ENCODE measurements at regions not wholly inside any gene's neighbourhood (a gene's known extent, or its start where the extent isn't known, plus 50 kb on each side); places are given as distances from the start of the nearest gene placed in this dataset.

- H3K27ac ChIP-seq (ENCODE audit: insufficient read depth in 1 of 2, low read depth in 1 of 2, low read length in 2 of 2, poor library complexity in 1 of 2, severe bottlenecking in 2 of 2), result no peak overlapping the region
- ChIA-PET POLR2A (no interaction called here), CTCF (interaction anchor here (1.2 to 1.6 kb wide), 2 partner anchors 95 to 116 kb away, joined by 3 to 6 read pairs; no protein-coding TSS in a partner anchor)
- H3K36me3 ChIP-seq (ENCODE audit: control insufficient read depth in 4 of 4, insufficient read depth in 4 of 4, low read length in 3 of 4), result no peaks in the 10 kb centered on the region
- no peak for DNase-seq
- 100% methylated on average over 5 of the region's 5 CpGs for WGBS (ENCODE audit: insufficient coverage)
- peaks cover 0 to 3% (median 0%) of the 10 kb centered on the region in 5 experiments for H3K27me3 ChIP-seq (replicated peaks in 2 of 5; ENCODE audit: control insufficient read depth in 4 of 5, insufficient read depth in 5 of 5, low read length in 4 of 5)
- no peaks in the 10 kb centered on the region for H3K4me1 ChIP-seq (ENCODE audit: control extremely low read depth in 1 of 4, control insufficient read depth in 4 of 4, insufficient read depth in 4 of 4, low read length in 3 of 4)
- no peak overlapping the region for H3K4me3 ChIP-seq (ENCODE audit: control insufficient read depth in 1 of 7, extremely low read depth in 1 of 7, insufficient read depth in 4 of 7, low read depth in 2 of 7, low read length in 6 of 7)
- no peaks in the 10 kb centered on the region for H3K9me3 ChIP-seq (ENCODE audit: control extremely low read depth in 1 of 5, control insufficient read depth in 4 of 5, insufficient read depth in 2 of 5, low read depth in 1 of 5, low read length in 4 of 5)
Observed at GRCh38 chr4:17352357-17352756, 159.5 kb downstream of the QDPR start.

DNA sequence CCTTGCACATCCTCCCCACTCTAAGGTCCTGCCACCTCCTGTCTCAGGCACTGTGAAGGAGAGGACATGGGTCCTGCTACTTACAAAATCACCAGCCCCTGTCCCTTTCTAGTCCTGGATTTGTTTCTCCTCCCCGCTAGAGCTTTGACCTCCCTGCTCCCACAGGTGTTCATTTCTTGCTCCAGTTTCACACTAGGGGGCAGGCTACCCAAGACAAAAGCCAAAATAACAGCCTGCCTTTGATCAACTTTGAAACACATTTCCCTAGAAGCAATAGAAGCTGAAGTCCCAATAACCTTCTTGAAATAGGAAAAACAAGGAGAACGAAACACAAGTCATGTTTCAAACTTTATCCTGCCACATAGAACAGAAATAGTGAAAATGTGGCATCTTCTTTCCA lies 164.4 kb downstream of the QDPR start:
- no peak overlapping the region for H3K27ac ChIP-seq (ENCODE audit: insufficient read depth in 1 of 2, low read depth in 1 of 2, low read length in 2 of 2, poor library complexity in 1 of 2, severe bottlenecking in 2 of 2)
- no peaks in the 10 kb centered on the region for H3K36me3 ChIP-seq (ENCODE audit: control insufficient read depth in 4 of 4, insufficient read depth in 4 of 4, low read length in 3 of 4)
- CTCF ChIA-PET, result interaction anchor here (1.2 to 5.2 kb wide), 7 partner anchors 11 to 128 kb away, joined by 3 to 29 read pairs (median 7); no protein-coding TSS in a partner anchor
- H3K4me1 ChIP-seq (ENCODE audit: control extremely low read depth in 1 of 4, control insufficient read depth in 4 of 4, insufficient read depth in 4 of 4, low read length in 3 of 4), result no peaks in the 10 kb centered on the region
- H3K9me3 ChIP-seq (ENCODE audit: control extremely low read depth in 1 of 5, control insufficient read depth in 4 of 5, insufficient read depth in 2 of 5, low read depth in 1 of 5, low read length in 4 of 5), result no peaks in the 10 kb centered on the region
- no peak overlapping the region for H3K4me3 ChIP-seq (ENCODE audit: control insufficient read depth in 1 of 7, extremely low read depth in 1 of 7, insufficient read depth in 4 of 7, low read depth in 2 of 7, low read length in 6 of 7)
- DNase-seq, result peak; percentile 27 to 54 (median 45)
- WGBS (ENCODE audit: insufficient coverage), result 75% methylated on average over 1 of the region's 2 CpGs
- H3K27me3 ChIP-seq (replicated peaks in 2 of 5; ENCODE audit: control insufficient read depth in 4 of 5, insufficient read depth in 5 of 5, low read length in 4 of 5), result no peaks in the 10 kb centered on the region
- POLR2A ChIA-PET, result no interaction called here

- Histone ChIP-seq H3K4me1 (ENCODE audit: control extremely low read depth in 1 of 4, control insufficient read depth in 4 of 4, insufficient read depth in 4 of 4, low read length in 3 of 4) (no peaks in the 10 kb centered on the region), H3K36me3 (ENCODE audit: control insufficient read depth in 4 of 4, insufficient read depth in 4 of 4, low read length in 3 of 4) (no peaks in the 10 kb centered on the region), H3K9me3 (ENCODE audit: control extremely low read depth in 1 of 5, control insufficient read depth in 4 of 5, insufficient read depth in 2 of 5, low read depth in 1 of 5, low read length in 4 of 5) (no peaks in the 10 kb centered on the region), H3K4me3 (ENCODE audit: control insufficient read depth in 1 of 7, extremely low read depth in 1 of 7, insufficient read depth in 4 of 7, low read depth in 2 of 7, low read length in 6 of 7) (no peak overlapping the region), H3K27me3 (replicated peaks in 2 of 5; ENCODE audit: control insufficient read depth in 4 of 5, insufficient read depth in 5 of 5, low read length in 4 of 5) (no peaks in the 10 kb centered on the region), H3K27ac (ENCODE audit: insufficient read depth in 1 of 2, low read depth in 1 of 2, low read length in 2 of 2, poor library complexity in 1 of 2, severe bottlenecking in 2 of 2) (no peak overlapping the region)
- 100% methylated on average over 1 of the region's 2 CpGs for WGBS (ENCODE audit: insufficient coverage)
- POLR2A ChIA-PET, result no interaction called here
- CTCF ChIA-PET, result no interaction called here
- DNase-seq, result no peak
Observed at GRCh38 chr4:17339376-17339775, 172.5 kb downstream of the QDPR start.

DNA sequence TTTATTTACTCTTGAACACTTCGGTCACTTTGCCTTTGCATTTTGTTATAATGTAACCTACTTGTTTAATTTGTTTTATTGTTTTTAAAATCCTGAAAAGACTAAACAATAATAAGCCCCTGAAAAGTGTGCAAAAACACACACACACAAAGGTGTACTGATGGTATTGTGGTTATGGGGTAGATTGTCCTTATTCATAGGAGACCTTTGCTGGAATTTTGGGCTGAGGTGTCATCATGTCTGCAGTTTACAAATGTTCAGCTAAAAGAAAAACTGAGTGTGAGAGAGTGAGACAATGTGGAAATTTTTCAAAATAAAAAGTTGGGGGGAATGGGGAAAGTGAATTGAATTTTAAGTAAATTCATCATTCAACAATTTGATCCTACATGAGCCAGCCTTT lies 174.9 kb downstream of the QDPR start:
- Histone ChIP-seq H3K4me1 (ENCODE audit: control extremely low read depth in 1 of 4, control insufficient read depth in 4 of 4, insufficient read depth in 4 of 4, low read length in 3 of 4) (no peaks in the 10 kb centered on the region), H3K4me3 (ENCODE audit: control insufficient read depth in 1 of 7, extremely low read depth in 1 of 7, insufficient read depth in 4 of 7, low read depth in 2 of 7, low read length in 6 of 7) (no peak overlapping the region), H3K27me3 (replicated peaks in 2 of 5; ENCODE audit: control insufficient read depth in 4 of 5, insufficient read depth in 5 of 5, low read length in 4 of 5) (no peaks in the 10 kb centered on the region), H3K9me3 (ENCODE audit: control extremely low read depth in 1 of 5, control insufficient read depth in 4 of 5, insufficient read depth in 2 of 5, low read depth in 1 of 5, low read length in 4 of 5) (no peaks in the 10 kb centered on the region), H3K36me3 (ENCODE audit: control insufficient read depth in 4 of 4, insufficient read depth in 4 of 4, low read length in 3 of 4) (no peaks in the 10 kb centered on the region), H3K27ac (ENCODE audit: insufficient read depth in 1 of 2, low read depth in 1 of 2, low read length in 2 of 2, poor library complexity in 1 of 2, severe bottlenecking in 2 of 2) (no peak overlapping the region)
- POLR2A ChIA-PET, result no interaction called here
- WGBS (ENCODE audit: insufficient coverage), result no CpG with 5 or more reads among the region's 1 CpG
- DNase-seq, result no peak
- CTCF ChIA-PET, result interaction anchor here (0.8 to 1.4 kb wide), 2 partner anchors 13 to 130 kb away, joined by 3 to 6 read pairs; no protein-coding TSS in a partner anchor

DNA sequence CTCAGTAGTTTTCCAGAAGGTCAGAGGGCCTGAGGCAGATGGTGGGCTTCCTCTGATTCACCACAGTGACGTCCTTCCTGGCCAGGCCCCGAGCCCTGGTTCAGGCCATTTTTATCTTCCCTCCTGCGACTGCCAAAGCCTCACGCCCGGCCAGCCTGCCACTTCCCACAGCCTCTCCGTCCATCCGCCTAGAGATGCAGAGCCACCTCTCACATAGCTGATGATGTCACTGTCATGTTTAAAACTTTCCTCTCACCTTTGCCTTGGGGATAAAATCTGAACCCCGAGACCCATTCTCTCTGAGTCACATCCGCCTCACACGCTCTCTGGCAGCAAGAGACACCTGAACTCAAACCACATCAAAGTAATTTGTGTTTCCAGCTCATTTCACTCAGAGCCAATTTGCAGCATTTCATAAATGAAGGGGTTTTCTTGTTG lies 175.3 kb downstream of the QDPR start:
- ChIA-PET POLR2A (no interaction called here), CTCF (no interaction called here)
- 86% methylated on average over 10 of the region's 10 CpGs for WGBS (ENCODE audit: insufficient coverage)
- Histone ChIP-seq H3K27ac (ENCODE audit: insufficient read depth in 1 of 2, low read depth in 1 of 2, low read length in 2 of 2, poor library complexity in 1 of 2, severe bottlenecking in 2 of 2) (no peak overlapping the region), H3K36me3 (ENCODE audit: control insufficient read depth in 4 of 4, insufficient read depth in 4 of 4, low read length in 3 of 4) (no peaks in the 10 kb centered on the region), H3K27me3 (replicated peaks in 2 of 5; ENCODE audit: control insufficient read depth in 4 of 5, insufficient read depth in 5 of 5, low read length in 4 of 5) (no peaks in the 10 kb centered on the region), H3K4me3 (ENCODE audit: control insufficient read depth in 1 of 7, extremely low read depth in 1 of 7, insufficient read depth in 4 of 7, low read depth in 2 of 7, low read length in 6 of 7) (no peak overlapping the region), H3K4me1 (ENCODE audit: control extremely low read depth in 1 of 4, control insufficient read depth in 4 of 4, insufficient read depth in 4 of 4, low read length in 3 of 4) (no peaks in the 10 kb centered on the region), H3K9me3 (ENCODE audit: control extremely low read depth in 1 of 5, control insufficient read depth in 4 of 5, insufficient read depth in 2 of 5, low read depth in 1 of 5, low read length in 4 of 5) (no peaks in the 10 kb centered on the region)
- no peak for DNase-seq

DNA sequence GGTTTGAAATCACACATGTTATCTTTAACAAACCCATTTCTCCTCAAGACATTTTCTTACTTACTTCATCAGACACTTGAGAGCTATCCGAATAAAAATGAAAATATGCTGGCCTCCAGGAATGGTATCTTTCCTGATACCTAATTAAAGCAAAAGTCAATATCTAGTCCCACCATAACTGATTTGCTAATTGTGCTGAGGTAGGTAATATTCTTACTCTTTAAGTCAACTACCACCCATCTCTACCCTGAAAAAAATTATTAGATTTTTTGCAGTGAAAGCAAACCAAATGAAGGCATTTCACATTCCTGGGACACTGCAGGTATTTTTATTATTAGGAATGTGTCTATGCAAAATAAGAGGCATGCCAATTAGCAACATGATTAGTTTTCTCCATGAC lies 175.8 kb downstream of the QDPR start:
- no peaks in the 10 kb centered on the region for H3K27me3 ChIP-seq (replicated peaks in 2 of 5; ENCODE audit: control insufficient read depth in 4 of 5, insufficient read depth in 5 of 5, low read length in 4 of 5)
- ChIA-PET POLR2A (no interaction called here), CTCF (no interaction called here)
- no peak for DNase-seq
- no peaks in the 10 kb centered on the region for H3K4me1 ChIP-seq (ENCODE audit: control extremely low read depth in 1 of 4, control insufficient read depth in 4 of 4, insufficient read depth in 4 of 4, low read length in 3 of 4)
- WGBS (ENCODE audit: insufficient coverage), result no CpG with 5 or more reads among the region's 1 CpG
- no peaks in the 10 kb centered on the region for H3K9me3 ChIP-seq (ENCODE audit: control extremely low read depth in 1 of 5, control insufficient read depth in 4 of 5, insufficient read depth in 2 of 5, low read depth in 1 of 5, low read length in 4 of 5)
- H3K27ac ChIP-seq (ENCODE audit: insufficient read depth in 1 of 2, low read depth in 1 of 2, low read length in 2 of 2, poor library complexity in 1 of 2, severe bottlenecking in 2 of 2), result no peak overlapping the region
- no peak overlapping the region for H3K4me3 ChIP-seq (ENCODE audit: control insufficient read depth in 1 of 7, extremely low read depth in 1 of 7, insufficient read depth in 4 of 7, low read depth in 2 of 7, low read length in 6 of 7)
- H3K36me3 ChIP-seq (ENCODE audit: control insufficient read depth in 4 of 4, insufficient read depth in 4 of 4, low read length in 3 of 4), result no peaks in the 10 kb centered on the region

GRCh38 chr4:17335371-17335770 lies 176.5 kb downstream of the QDPR start:
- no peaks in the 10 kb centered on the region for H3K36me3 ChIP-seq (ENCODE audit: control insufficient read depth in 4 of 4, insufficient read depth in 4 of 4, low read length in 3 of 4)
- no peaks in the 10 kb centered on the region for H3K4me1 ChIP-seq (ENCODE audit: control extremely low read depth in 1 of 4, control insufficient read depth in 4 of 4, insufficient read depth in 4 of 4, low read length in 3 of 4)
- H3K27me3 ChIP-seq (replicated peaks in 2 of 5; ENCODE audit: control insufficient read depth in 4 of 5, insufficient read depth in 5 of 5, low read length in 4 of 5), result no peaks in the 10 kb centered on the region
- H3K4me3 ChIP-seq (ENCODE audit: control insufficient read depth in 1 of 7, extremely low read depth in 1 of 7, insufficient read depth in 4 of 7, low read depth in 2 of 7, low read length in 6 of 7), result no peak overlapping the region
- H3K27ac ChIP-seq (ENCODE audit: insufficient read depth in 1 of 2, low read depth in 1 of 2, low read length in 2 of 2, poor library complexity in 1 of 2, severe bottlenecking in 2 of 2), result no peak overlapping the region
- 100% methylated on average over 2 of the region's 3 CpGs for WGBS (ENCODE audit: insufficient coverage)
- POLR2A ChIA-PET, result no interaction called here
- CTCF ChIA-PET, result no interaction called here
- DNase-seq, result no peak
- no peaks in the 10 kb centered on the region for H3K9me3 ChIP-seq (ENCODE audit: control extremely low read depth in 1 of 5, control insufficient read depth in 4 of 5, insufficient read depth in 2 of 5, low read depth in 1 of 5, low read length in 4 of 5)
